HEK293 (cell line): ENCODE measurements at regions not wholly inside any gene's neighbourhood (a gene's known extent, or its start where the extent isn't known, plus 50 kb on each side); places are given as distances from the start of the nearest gene placed in this dataset.

Source experiments
- GLIS1 ChIP-seq: fragments of 450-650 bp; formaldehyde crosslinking; IDR thresholded peaks from 2 replicates; pipeline ENCODE4 v1.5.1; 2016; ENCODE audit warnings: missing biosample characterization, missing genetic modification characterization
- MYNN ChIP-seq: fragments of 450-650 bp; formaldehyde crosslinking; IDR thresholded peaks from 2 replicates; pipeline ENCODE4 v1.5.1; 2016; ENCODE audit warnings: missing biosample characterization, missing genetic modification characterization, borderline replicate concordance
- SETDB1 ChIP-seq: IDR thresholded peaks from one replicate; pipeline ENCODE4 v1.6.1; 2017; ENCODE audit warnings: mild to moderate bottlenecking, low read length, moderate library complexity, mixed read lengths; ENCODE audit not compliant: insufficient read length
- TCF7L2 ChIP-seq: IDR thresholded peaks from 2 replicates; pipeline ENCODE4 v1.6.1; 2011; ENCODE audit warnings: low read depth, mild to moderate bottlenecking, inconsistent platforms, low read length, moderate library complexity, borderline replicate concordance
- ZNF292 ChIP-seq: fragments of 450-650 bp; formaldehyde crosslinking; IDR thresholded peaks from 2 replicates; pipeline ENCODE4 v1.5.1; 2016; ENCODE audit warnings: low read depth, missing biosample characterization, missing genetic modification characterization, borderline replicate concordance
- ZNF350 ChIP-seq: fragments of 450-650 bp; formaldehyde crosslinking; IDR thresholded peaks from 2 replicates; pipeline ENCODE4 v1.5.0; 2017; ENCODE audit warnings: missing biosample characterization, mild to moderate bottlenecking, missing genetic modification characterization
- ZNF585B ChIP-seq: fragments of 450-650 bp; formaldehyde crosslinking; IDR thresholded peaks from 2 replicates; pipeline ENCODE4 v1.5.1; 2016; ENCODE audit warnings: missing biosample characterization, missing genetic modification characterization
- ZNF660 ChIP-seq: fragments of 450-650 bp; IDR thresholded peaks from 2 replicates; pipeline ENCODE4 v1.5.1; 2018; ENCODE audit warnings: missing biosample characterization, mild to moderate bottlenecking, missing genetic modification characterization
- ZNF830 ChIP-seq: fragments of 450-650 bp; IDR thresholded peaks from 2 replicates; pipeline ENCODE4 v1.5.0; 2018; ENCODE audit warnings: missing biosample characterization, missing genetic modification characterization, low read depth, mild to moderate bottlenecking, moderate library complexity
- TF ChIP-seq, protein P1 (sequence below): fragments of 450-650 bp; formaldehyde crosslinking; IDR thresholded peaks from 2 replicates; pipeline ENCODE4 v1.5.1; 2016; ENCODE audit warnings: missing biosample characterization, missing genetic modification characterization

DNA sequence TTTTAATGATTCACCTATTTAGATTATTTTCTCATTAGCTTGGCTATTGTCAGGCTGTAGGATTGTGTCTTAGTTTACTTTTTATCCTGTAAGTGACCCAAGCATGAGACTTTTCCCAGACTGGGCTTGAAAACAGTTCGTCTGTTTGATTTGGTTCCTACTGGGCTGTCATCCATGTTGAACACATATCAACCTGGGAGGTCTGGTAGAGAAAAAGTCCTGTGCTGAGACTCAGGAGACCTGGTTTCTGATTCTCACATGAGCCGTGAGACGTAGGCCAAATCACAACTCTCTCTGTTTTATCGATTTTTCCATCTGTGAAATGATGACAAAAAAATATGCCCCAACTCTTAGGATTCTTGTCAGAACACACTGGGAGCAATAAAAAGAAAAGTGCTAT is 98.8 kb upstream of the GALNT15 start:
- TF ChIP-seq, protein P1, sequence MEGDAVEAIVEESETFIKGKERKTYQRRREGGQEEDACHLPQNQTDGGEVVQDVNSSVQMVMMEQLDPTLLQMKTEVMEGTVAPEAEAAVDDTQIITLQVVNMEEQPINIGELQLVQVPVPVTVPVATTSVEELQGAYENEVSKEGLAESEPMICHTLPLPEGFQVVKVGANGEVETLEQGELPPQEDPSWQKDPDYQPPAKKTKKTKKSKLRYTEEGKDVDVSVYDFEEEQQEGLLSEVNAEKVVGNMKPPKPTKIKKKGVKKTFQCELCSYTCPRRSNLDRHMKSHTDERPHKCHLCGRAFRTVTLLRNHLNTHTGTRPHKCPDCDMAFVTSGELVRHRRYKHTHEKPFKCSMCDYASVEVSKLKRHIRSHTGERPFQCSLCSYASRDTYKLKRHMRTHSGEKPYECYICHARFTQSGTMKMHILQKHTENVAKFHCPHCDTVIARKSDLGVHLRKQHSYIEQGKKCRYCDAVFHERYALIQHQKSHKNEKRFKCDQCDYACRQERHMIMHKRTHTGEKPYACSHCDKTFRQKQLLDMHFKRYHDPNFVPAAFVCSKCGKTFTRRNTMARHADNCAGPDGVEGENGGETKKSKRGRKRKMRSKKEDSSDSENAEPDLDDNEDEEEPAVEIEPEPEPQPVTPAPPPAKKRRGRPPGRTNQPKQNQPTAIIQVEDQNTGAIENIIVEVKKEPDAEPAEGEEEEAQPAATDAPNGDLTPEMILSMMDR (tag by site-specific recombination): no peak
- TF ChIP-seq ZNF350 (tag by site-specific recombination) (no peak), ZNF660 (no peak), ZNF292 (no peak), MYNN (tag by site-specific recombination) (no peak), TCF7L2 (no peak), ZNF830 (tag by site-specific recombination) (no peak), SETDB1 (no peak), GLIS1 (tag by site-specific recombination) (no peak), ZNF585B (tag by site-specific recombination) (no peak)
